KMS-11 (cell line): ENCODE measurements at regions not wholly inside any gene's neighbourhood (a gene's known extent, or its start where the extent isn't known, plus 50 kb on each side); places are given as distances from the start of the nearest gene placed in this dataset.

Source experiments
- H2AFZ ChIP-seq: fragments of 200-600 bp; sonication (generic); 2 replicates; pipeline ENCODE4 v1.6.1; 2016; ENCODE audit warnings: antibody characterized with exemption, mixed run types, low read depth
- H3K27ac ChIP-seq: fragments of 200-600 bp; sonication (generic); 2 replicates; pipeline ENCODE4 v1.6.1; 2016; ENCODE audit warnings: mild to moderate bottlenecking, mixed run types
- H3K27me3 ChIP-seq: fragments of 200-600 bp; sonication (generic); 2 replicates; pipeline ENCODE4 v1.6.1; 2017; ENCODE audit warnings: mild to moderate bottlenecking, low read depth, mixed run types, moderate library complexity; ENCODE audit not compliant: insufficient read depth
- H3K36me3 ChIP-seq: fragments of 200-600 bp; sonication (generic); 2 replicates; pipeline ENCODE4 v1.6.1; 2017; ENCODE audit warnings: mild to moderate bottlenecking, mixed run types; ENCODE audit not compliant: insufficient read depth
- H3K4me1 ChIP-seq: fragments of 200-600 bp; sonication (generic); 2 replicates; pipeline ENCODE4 v1.6.1; 2016; ENCODE audit warnings: mild to moderate bottlenecking, low read depth, mixed run types; ENCODE audit not compliant: poor library complexity, severe bottlenecking
- H3K4me2 ChIP-seq: fragments of 200-600 bp; sonication (generic); 2 replicates; pipeline ENCODE4 v1.7.0; 2016; ENCODE audit warnings: mild to moderate bottlenecking, mixed run types
- H3K4me3 ChIP-seq: fragments of 200-600 bp; sonication (generic); IDR thresholded peaks from 2 replicates; pipeline ENCODE4 v1.6.1; 2017; ENCODE audit warnings: low read depth, low read length, mixed read lengths; ENCODE audit not compliant: insufficient read depth
- H3K79me2 ChIP-seq: fragments of 200-600 bp; sonication (generic); 2 replicates; pipeline ENCODE4 v1.6.1; 2016; ENCODE audit warnings: low read depth, mixed run types; ENCODE audit not compliant: insufficient read depth
- H3K9ac ChIP-seq: fragments of 200-600 bp; sonication (generic); 2 replicates; pipeline ENCODE4 v1.6.1; 2016; ENCODE audit warnings: mild to moderate bottlenecking, mixed run types
- H4K20me1 ChIP-seq: fragments of 200-600 bp; sonication (generic); 2 replicates; pipeline ENCODE4 v1.6.1; 2016; ENCODE audit warnings: mild to moderate bottlenecking, mixed run types; ENCODE audit not compliant: insufficient read depth
- CTCF ChIP-seq: fragments of 200-600 bp; sonication (generic); conservative IDR thresholded peaks from 2 replicates; pipeline ENCODE4 v1.6.1; 2017; ENCODE audit warnings: low read depth, mild to moderate bottlenecking, antibody characterized with exemption, low read length, moderate library complexity, mixed read lengths

GRCh38 chr3:82495655-82496054 is 734.2 kb upstream of the GBE1 start:
- H3K4me3 ChIP-seq, result no peak overlapping the region
- H3K4me1 ChIP-seq, result no peaks in the 10 kb centered on the region
- no peaks in the 10 kb centered on the region for H3K79me2 ChIP-seq
- no peaks in the 10 kb centered on the region for H3K36me3 ChIP-seq
- H3K9ac ChIP-seq, result no peak overlapping the region
- no peak overlapping the region for H3K4me2 ChIP-seq
- H4K20me1 ChIP-seq, result no peaks in the 10 kb centered on the region
- H3K27me3 ChIP-seq, result no peaks in the 10 kb centered on the region
- H2AFZ ChIP-seq, result no peak overlapping the region
- no peak overlapping the region for H3K27ac ChIP-seq
- TF ChIP-seq CTCF, result no peak

GRCh38 chr3:82494977-82495489 is 733.6 kb upstream of the GBE1 start:
- Histone ChIP-seq H3K27me3 (no peaks in the 10 kb centered on the region), H3K4me2 (no peak overlapping the region), H3K9ac (no peak overlapping the region), H3K79me2 (no peaks in the 10 kb centered on the region), H3K4me1 (no peaks in the 10 kb centered on the region), H3K27ac (no peak overlapping the region), H2AFZ (no peak overlapping the region), H4K20me1 (no peaks in the 10 kb centered on the region), H3K36me3 (no peaks in the 10 kb centered on the region), H3K4me3 (no peak overlapping the region)
- no peak for TF ChIP-seq CTCF

- no peak overlapping the region for H3K27ac ChIP-seq
- no peak overlapping the region for H3K4me2 ChIP-seq
- no peaks in the 10 kb centered on the region for H4K20me1 ChIP-seq
- TF ChIP-seq CTCF, result no peak
- no peaks in the 10 kb centered on the region for H3K79me2 ChIP-seq
- H3K36me3 ChIP-seq, result no peaks in the 10 kb centered on the region
- no peak overlapping the region for H3K9ac ChIP-seq
- no peak overlapping the region for H3K4me3 ChIP-seq
- no peak overlapping the region for H2AFZ ChIP-seq
- H3K4me1 ChIP-seq, result no peaks in the 10 kb centered on the region
- no peaks in the 10 kb centered on the region for H3K27me3 ChIP-seq
Measured at GRCh38 chr3:82493858-82494257, 732.4 kb upstream of the GBE1 start.

GRCh38 chr3:82475306-82475705 is 713.9 kb upstream of the GBE1 start:
- no peak overlapping the region for H3K4me2 ChIP-seq
- no peaks in the 10 kb centered on the region for H3K4me1 ChIP-seq
- H3K27me3 ChIP-seq, result no peaks in the 10 kb centered on the region
- no peak overlapping the region for H3K27ac ChIP-seq
- no peaks in the 10 kb centered on the region for H4K20me1 ChIP-seq
- no peak overlapping the region for H2AFZ ChIP-seq
- no peak for TF ChIP-seq CTCF
- H3K79me2 ChIP-seq, result no peaks in the 10 kb centered on the region
- H3K36me3 ChIP-seq, result no peaks in the 10 kb centered on the region
- no peak overlapping the region for H3K9ac ChIP-seq
- no peak overlapping the region for H3K4me3 ChIP-seq
